Upper lobe of left lung (tissue), 6 donors: ENCODE measurements at regions not wholly inside any gene's neighbourhood (a gene's known extent, or its start where the extent isn't known, plus 50 kb on each side); places are given as distances from the start of the nearest gene placed in this dataset.

Source experiments
- ATAC-seq, 2 donors: fragments of 200-7000 bp; cut with Tn5 transposase; one replicate each; pipeline ENCODE4 v1.9.1; 2022; ENCODE audit warnings: mild to moderate bottlenecking in 2 of 2, moderate library complexity in 2 of 2; ENCODE audit not compliant: low FRiP score in 2 of 2
- DNase-seq, 2 donors: peaks; one replicate each; pipeline ENCODE4 v3.0.0-alpha.2; 2019 to 2020
- H3K27ac ChIP-seq, 4 donors: fragments of 200-600 bp; sonication (generic); one replicate each; pipeline ENCODE4 v1.5.1; 2016 to 2019
- H3K27me3 ChIP-seq, 4 donors: fragments of 200-600 bp; sonication (generic); one replicate each; pipeline ENCODE4 v1.5.1; 2017 to 2019
- H3K36me3 ChIP-seq, 4 donors: fragments of 200-600 bp; sonication (generic); one replicate each; pipeline ENCODE4 v1.5.1; 2016 to 2019
- H3K4me1 ChIP-seq, 4 donors: fragments of 200-600 bp; sonication (generic); one replicate each; pipeline ENCODE4 v1.5.1; 2018 to 2019
- H3K4me3 ChIP-seq, 4 donors: fragments of 200-600 bp; sonication (generic); one replicate each; pipeline ENCODE4 v1.5.1; 2017 to 2019; ENCODE audit warnings: mild to moderate bottlenecking in 2 of 4, moderate library complexity in 1 of 4
- H3K9me3 ChIP-seq, 4 donors: fragments of 200-600 bp; sonication (generic); one replicate each; pipeline ENCODE4 v1.5.1; 2018 to 2019
- CTCF ChIP-seq, 6 experiments: fragments of 450-650 bp in 4 of 6; fragments of 200-600 bp in 2 of 6; sonication (generic) in 2 of 6; IDR thresholded peaks; one replicate each; pipeline ENCODE4 v1.5.1; 2016 to 2019; ENCODE audit warnings: antibody characterized with exemption in 6 of 6
- EP300 ChIP-seq, 4 donors: sonication (generic); formaldehyde crosslinking; IDR thresholded peaks; one replicate each; pipeline ENCODE4 v1.5.1; 2017; ENCODE audit warnings: antibody characterized with exemption in 4 of 4, control low read depth in 2 of 4
- POLR2A ChIP-seq, 4 donors: fragments of 450-650 bp; IDR thresholded peaks; one replicate each; pipeline ENCODE4 v1.5.1; 2016 to 2017; ENCODE audit warnings: antibody characterized with exemption in 4 of 4, mild to moderate bottlenecking in 2 of 4
- POLR2AphosphoS5 ChIP-seq, 2 donors: sonication (generic); formaldehyde crosslinking; IDR thresholded peaks; one replicate each; pipeline ENCODE4 v1.5.1; 2017; ENCODE audit warnings: antibody characterized with exemption in 2 of 2
- WGBS, 2 donors: methylation state at CpG; one replicate each; pipeline ENCODE4 v1.1.5; 2017 to 2018; 5-methylcytosine and 5-hydroxymethylcytosine counted together
- donor health status: DM: no; HTN: no; CAD: no; lungs with moderate emphysema.
- donor health status: DM: no; HTN: yes; CAD: no; lungs with severe emphysema.

GRCh38 chr5:166948679-166949078, 1342.8 kb upstream of the WWC1 start:
- Histone ChIP-seq H3K4me3 (no peak overlapping the region), H3K27ac (no peak overlapping the region), H3K36me3 (no peaks in the 10 kb centered on the region), H3K4me1 (no peaks in the 10 kb centered on the region), H3K9me3 (peaks cover 0 to 3% (median under 1%) of the 10 kb centered on the region in 4 donors), H3K27me3 (no peaks in the 10 kb centered on the region)
- ATAC-seq (no peak), DNase-seq (no peak)
- TF ChIP-seq POLR2A (IDR thresholded peaks at IDR 0.05) (no peak), CTCF (IDR thresholded peaks at IDR 0.05) (no peak)
- 85 to 88% methylated on average over 3 of the region's 3 CpGs for WGBS, 2 donors

GRCh38 chr5:166952048-166952447, 1339.4 kb upstream of the WWC1 start:
- no peaks in the 10 kb centered on the region for H3K4me1 ChIP-seq
- H3K9me3 ChIP-seq: no peaks in the 10 kb centered on the region
- WGBS, 2 donors: 58 to 65% methylated on average over 4 of the region's 4 CpGs
- no peak overlapping the region for H3K27ac ChIP-seq
- DNase-seq (no peak), ATAC-seq (no peak)
- no peak for TF ChIP-seq CTCF (IDR thresholded peaks at IDR 0.05)
- no peak overlapping the region for H3K4me3 ChIP-seq
- H3K36me3 ChIP-seq: no peaks in the 10 kb centered on the region
- no peaks in the 10 kb centered on the region for H3K27me3 ChIP-seq

- no peak for DNase-seq
- TF ChIP-seq POLR2A (IDR thresholded peaks at IDR 0.05) (no peak), EP300 (IDR thresholded peaks at IDR 0.05) (no peak), POLR2AphosphoS5 (IDR thresholded peaks at IDR 0.05) (no peak), CTCF (IDR thresholded peaks at IDR 0.05) (no peak)
- H3K36me3 ChIP-seq: no peaks in the 10 kb centered on the region
- H3K27ac ChIP-seq: no peak overlapping the region
- no peaks in the 10 kb centered on the region for H3K27me3 ChIP-seq
- H3K9me3 ChIP-seq: no peaks in the 10 kb centered on the region
- H3K4me1 ChIP-seq: no peaks in the 10 kb centered on the region
- WGBS, 2 donors: 80 to 82% methylated on average over 3 of the region's 3 CpGs
- ATAC-seq: no peak
- H3K4me3 ChIP-seq: no peak overlapping the region
Measured at GRCh38 chr5:166957782-166958181, 1333.7 kb upstream of the WWC1 start.

- Histone ChIP-seq H3K36me3 (no peaks in the 10 kb centered on the region), H3K27ac (no peak overlapping the region), H3K27me3 (no peaks in the 10 kb centered on the region), H3K4me3 (no peak overlapping the region), H3K4me1 (no peaks in the 10 kb centered on the region), H3K9me3 (no peaks in the 10 kb centered on the region)
- TF ChIP-seq CTCF (IDR thresholded peaks at IDR 0.05) (no peak), EP300 (IDR thresholded peaks at IDR 0.05) (no peak), POLR2AphosphoS5 (IDR thresholded peaks at IDR 0.05) (no peak), POLR2A (IDR thresholded peaks at IDR 0.05) (no peak)
- WGBS, 2 donors: 19 to 39% methylated on average over 1 of the region's 1 CpG
- ATAC-seq (no peak), DNase-seq (no peak)
Measured at GRCh38 chr5:166959766-166960165, 1331.7 kb upstream of the WWC1 start.

GRCh38 chr5:166961028-166961427, 1330.4 kb upstream of the WWC1 start:
- H3K4me1 ChIP-seq: no peaks in the 10 kb centered on the region
- H3K27me3 ChIP-seq: no peaks in the 10 kb centered on the region
- H3K27ac ChIP-seq: no peak overlapping the region
- no peaks in the 10 kb centered on the region for H3K9me3 ChIP-seq
- no peak for ATAC-seq
- WGBS, 2 donors: 87 to 88% methylated on average over 5 of the region's 5 CpGs
- TF ChIP-seq CTCF (IDR thresholded peaks at IDR 0.05): no peak
- TF ChIP-seq POLR2AphosphoS5 (IDR thresholded peaks at IDR 0.05): no peak
- TF ChIP-seq EP300 (IDR thresholded peaks at IDR 0.05): no peak
- TF ChIP-seq POLR2A (IDR thresholded peaks at IDR 0.05): no peak
- no peaks in the 10 kb centered on the region for H3K36me3 ChIP-seq
- DNase-seq: no peak
- no peak overlapping the region for H3K4me3 ChIP-seq
